ENCODE measurements at regions not wholly inside any gene's neighbourhood (a gene's known extent, or its start where the extent isn't known, plus 50 kb on each side); places are given as distances from the start of the nearest gene placed in this dataset.

GRCh38 chr15:47950447-47950846, 170.3 kb upstream of the SLC24A5 start:
- no peak for DNase-seq

- no peak for DNase-seq
Measured at GRCh38 chr15:47951781-47952180, 169.0 kb upstream of the SLC24A5 start.

GRCh38 chr15:47954196-47954595, 166.6 kb upstream of the SLC24A5 start:
- no peak for DNase-seq

GRCh38 chr15:47955021-47955420, 165.8 kb upstream of the SLC24A5 start:
- no peak for DNase-seq

- DNase-seq: no peak
Measured at GRCh38 chr15:47959617-47960413, 161.0 kb upstream of the SLC24A5 start.

- DNase-seq: no peak
Measured at GRCh38 chr15:47961401-47962090, 159.2 kb upstream of the SLC24A5 start.

- DNase-seq: no peak
Measured at GRCh38 chr15:47963265-47963664, 157.5 kb upstream of the SLC24A5 start.

GRCh38 chr15:47964229-47964628, 156.6 kb upstream of the SLC24A5 start:
- DNase-seq: no peak

- no peak for DNase-seq
Measured at GRCh38 chr15:47965297-47965696, 155.5 kb upstream of the SLC24A5 start.

- no peak for DNase-seq
Measured at GRCh38 chr15:47968593-47968992, 152.2 kb upstream of the SLC24A5 start.

GRCh38 chr15:47971637-47972036, 149.2 kb upstream of the SLC24A5 start:
- DNase-seq: no peak

GRCh38 chr15:47972738-47973137, 148.1 kb upstream of the SLC24A5 start:
- DNase-seq: no peak

GRCh38 chr15:47974724-47975123, 146.1 kb upstream of the SLC24A5 start:
- no peak for DNase-seq

GRCh38 chr15:47975427-47975826, 145.4 kb upstream of the SLC24A5 start:
- no peak for DNase-seq

- no peak for DNase-seq
Measured at GRCh38 chr15:47983533-47983932, 137.3 kb upstream of the SLC24A5 start.

GRCh38 chr15:47985568-47985967, 135.2 kb upstream of the SLC24A5 start:
- DNase-seq: no peak

GRCh38 chr15:47987461-47987860, 133.3 kb upstream of the SLC24A5 start:
- DNase-seq: no peak

GRCh38 chr15:47987908-47988532, 132.8 kb upstream of the SLC24A5 start:
- no peak for DNase-seq

GRCh38 chr15:47988564-47988963, 132.2 kb upstream of the SLC24A5 start:
- DNase-seq: no peak

GRCh38 chr15:47990821-47991220, 130.0 kb upstream of the SLC24A5 start:
- DNase-seq: no peak

GRCh38 chr15:47991357-47991756, 129.4 kb upstream of the SLC24A5 start:
- DNase-seq: no peak

- no peak for DNase-seq
Measured at GRCh38 chr15:47993051-47993450, 127.7 kb upstream of the SLC24A5 start.

GRCh38 chr15:47997195-47998080, 123.4 kb upstream of the SLC24A5 start:
- DNase-seq: no peak

Measured in right forelimb (tissue), 1 donor.